ENCODE measurements at regions not wholly inside any gene's neighbourhood (a gene's known extent, or its start where the extent isn't known, plus 50 kb on each side); places are given as distances from the start of the nearest gene placed in this dataset.
A peak's percentile ranks its signal among the peaks of the same experiment; 100 is the strongest.
"Not testable (repeated sequence)": the region's sequence is repeated elsewhere in the genome, so short reads cannot be mapped to it uniquely, and the experiment has no call there.

GRCh38 chr6:81256223-81256622 lies 496.3 kb downstream of the TENT5A start:
- H3K4me1 ChIP-seq (ENCODE audit: control insufficient read depth, insufficient read depth, low read length); H3K9ac ChIP-seq (ENCODE audit: low read length in 2 of 2); H3K27ac ChIP-seq (ENCODE audit: low read length); H3K36me3 ChIP-seq (ENCODE audit: control insufficient read depth in 2 of 2, insufficient read depth in 2 of 2, low read length in 2 of 2); H3K27me3 ChIP-seq (ENCODE audit: control insufficient read depth in 1 of 2, insufficient read depth in 2 of 2, low read length in 2 of 2); H3K9me3 ChIP-seq (ENCODE audit: control insufficient read depth in 2 of 2, low read length in 2 of 2); H3K4me3 ChIP-seq (ENCODE audit: low read length in 2 of 2): not testable (repeated sequence)

GRCh38 chr6:81253821-81254220 lies 498.7 kb downstream of the TENT5A start:
- Histone ChIP-seq H3K4me3 (ENCODE audit: low read length in 2 of 2) (no peak overlapping the region), H3K9ac (ENCODE audit: low read length in 2 of 2) (no peak overlapping the region), H3K4me1 (ENCODE audit: control insufficient read depth, insufficient read depth, low read length) (no peaks in the 10 kb centered on the region), H3K27me3 (ENCODE audit: control insufficient read depth in 1 of 2, insufficient read depth in 2 of 2, low read length in 2 of 2) (no peaks in the 10 kb centered on the region), H3K9me3 (ENCODE audit: control insufficient read depth in 2 of 2, low read length in 2 of 2) (no peaks in the 10 kb centered on the region), H3K36me3 (ENCODE audit: control insufficient read depth in 2 of 2, insufficient read depth in 2 of 2, low read length in 2 of 2) (no peaks in the 10 kb centered on the region), H3K27ac (ENCODE audit: low read length) (no peak overlapping the region)

GRCh38 chr6:81252231-81252630 lies 500.2 kb downstream of the TENT5A start:
- no peaks in the 10 kb centered on the region for H3K27me3 ChIP-seq (ENCODE audit: control insufficient read depth in 1 of 2, insufficient read depth in 2 of 2, low read length in 2 of 2)
- H3K4me1 ChIP-seq (ENCODE audit: control insufficient read depth, insufficient read depth, low read length) = no peaks in the 10 kb centered on the region
- no peaks in the 10 kb centered on the region for H3K9me3 ChIP-seq (ENCODE audit: control insufficient read depth in 2 of 2, low read length in 2 of 2)
- H3K9ac ChIP-seq (ENCODE audit: low read length in 2 of 2) = no peak overlapping the region
- no peak overlapping the region for H3K4me3 ChIP-seq (ENCODE audit: low read length in 2 of 2)
- H3K27ac ChIP-seq (ENCODE audit: low read length) = no peak overlapping the region
- no peaks in the 10 kb centered on the region for H3K36me3 ChIP-seq (ENCODE audit: control insufficient read depth in 2 of 2, insufficient read depth in 2 of 2, low read length in 2 of 2)

- no peaks in the 10 kb centered on the region for H3K27me3 ChIP-seq (ENCODE audit: control insufficient read depth in 1 of 2, insufficient read depth in 2 of 2, low read length in 2 of 2)
- H3K9me3 ChIP-seq (ENCODE audit: control insufficient read depth in 2 of 2, low read length in 2 of 2) = no peaks in the 10 kb centered on the region
- H3K27ac ChIP-seq (ENCODE audit: low read length) = no peak overlapping the region
- H3K4me1 ChIP-seq (ENCODE audit: control insufficient read depth, insufficient read depth, low read length) = no peaks in the 10 kb centered on the region
- H3K4me3 ChIP-seq (ENCODE audit: low read length in 2 of 2) = no peak overlapping the region
- H3K36me3 ChIP-seq (ENCODE audit: control insufficient read depth in 2 of 2, insufficient read depth in 2 of 2, low read length in 2 of 2) = no peaks in the 10 kb centered on the region
- no peak overlapping the region for H3K9ac ChIP-seq (ENCODE audit: low read length in 2 of 2)
Measured at GRCh38 chr6:81246200-81246599, 506.3 kb downstream of the TENT5A start.

- no peak overlapping the region for H3K4me3 ChIP-seq (ENCODE audit: low read length in 2 of 2)
- no peak overlapping the region for H3K27ac ChIP-seq (ENCODE audit: low read length)
- H3K4me1 ChIP-seq (ENCODE audit: control insufficient read depth, insufficient read depth, low read length) = no peaks in the 10 kb centered on the region
- no peak overlapping the region for H3K9ac ChIP-seq (ENCODE audit: low read length in 2 of 2)
- no peaks in the 10 kb centered on the region for H3K27me3 ChIP-seq (ENCODE audit: control insufficient read depth in 1 of 2, insufficient read depth in 2 of 2, low read length in 2 of 2)
- H3K9me3 ChIP-seq (ENCODE audit: control insufficient read depth in 2 of 2, low read length in 2 of 2) = no peaks in the 10 kb centered on the region
- no peaks in the 10 kb centered on the region for H3K36me3 ChIP-seq (ENCODE audit: control insufficient read depth in 2 of 2, insufficient read depth in 2 of 2, low read length in 2 of 2)
Measured at GRCh38 chr6:81242624-81243023, 509.9 kb downstream of the TENT5A start.

GRCh38 chr6:81241126-81242041 lies 511.1 kb downstream of the TENT5A start:
- no peaks in the 10 kb centered on the region for H3K9me3 ChIP-seq (ENCODE audit: control insufficient read depth in 2 of 2, low read length in 2 of 2)
- no peaks in the 10 kb centered on the region for H3K36me3 ChIP-seq (ENCODE audit: control insufficient read depth in 2 of 2, insufficient read depth in 2 of 2, low read length in 2 of 2)
- H3K9ac ChIP-seq (ENCODE audit: low read length in 2 of 2) = no peak overlapping the region
- no peak overlapping the region for H3K27ac ChIP-seq (ENCODE audit: low read length)
- H3K4me3 ChIP-seq (ENCODE audit: low read length in 2 of 2) = no peak overlapping the region
- H3K27me3 ChIP-seq (ENCODE audit: control insufficient read depth in 1 of 2, insufficient read depth in 2 of 2, low read length in 2 of 2) = no peaks in the 10 kb centered on the region
- H3K4me1 ChIP-seq (ENCODE audit: control insufficient read depth, insufficient read depth, low read length) = no peaks in the 10 kb centered on the region

GRCh38 chr6:81238390-81238789 lies 514.1 kb downstream of the TENT5A start:
- Histone ChIP-seq H3K27ac (ENCODE audit: low read length) (no peak overlapping the region), H3K9ac (ENCODE audit: low read length in 2 of 2) (no peak overlapping the region), H3K4me1 (ENCODE audit: control insufficient read depth, insufficient read depth, low read length) (no peaks in the 10 kb centered on the region), H3K9me3 (ENCODE audit: control insufficient read depth in 2 of 2, low read length in 2 of 2) (no peaks in the 10 kb centered on the region), H3K4me3 (ENCODE audit: low read length in 2 of 2) (no peak overlapping the region), H3K27me3 (ENCODE audit: control insufficient read depth in 1 of 2, insufficient read depth in 2 of 2, low read length in 2 of 2) (no peaks in the 10 kb centered on the region), H3K36me3 (ENCODE audit: control insufficient read depth in 2 of 2, insufficient read depth in 2 of 2, low read length in 2 of 2) (no peaks in the 10 kb centered on the region)

- no peaks in the 10 kb centered on the region for H3K27me3 ChIP-seq (ENCODE audit: control insufficient read depth in 1 of 2, insufficient read depth in 2 of 2, low read length in 2 of 2)
- no peaks in the 10 kb centered on the region for H3K9me3 ChIP-seq (ENCODE audit: control insufficient read depth in 2 of 2, low read length in 2 of 2)
- no peak overlapping the region for H3K9ac ChIP-seq (ENCODE audit: low read length in 2 of 2)
- no peak overlapping the region for H3K27ac ChIP-seq (ENCODE audit: low read length)
- H3K4me1 ChIP-seq (ENCODE audit: control insufficient read depth, insufficient read depth, low read length) = no peaks in the 10 kb centered on the region
- no peaks in the 10 kb centered on the region for H3K36me3 ChIP-seq (ENCODE audit: control insufficient read depth in 2 of 2, insufficient read depth in 2 of 2, low read length in 2 of 2)
- H3K4me3 ChIP-seq (ENCODE audit: low read length in 2 of 2) = no peak overlapping the region
Measured at GRCh38 chr6:81237226-81237625, 515.3 kb downstream of the TENT5A start.

GRCh38 chr6:81235512-81235911 lies 517.0 kb downstream of the TENT5A start:
- H3K36me3 ChIP-seq (ENCODE audit: control insufficient read depth in 2 of 2, insufficient read depth in 2 of 2, low read length in 2 of 2) = no peaks in the 10 kb centered on the region
- H3K4me1 ChIP-seq (ENCODE audit: control insufficient read depth, insufficient read depth, low read length) = no peaks in the 10 kb centered on the region
- no peaks in the 10 kb centered on the region for H3K9me3 ChIP-seq (ENCODE audit: control insufficient read depth in 2 of 2, low read length in 2 of 2)
- no peak overlapping the region for H3K9ac ChIP-seq (ENCODE audit: low read length in 2 of 2)
- H3K27me3 ChIP-seq (ENCODE audit: control insufficient read depth in 1 of 2, insufficient read depth in 2 of 2, low read length in 2 of 2) = no peaks in the 10 kb centered on the region
- no peak overlapping the region for H3K27ac ChIP-seq (ENCODE audit: low read length)
- H3K4me3 ChIP-seq (ENCODE audit: low read length in 2 of 2) = no peak overlapping the region

- no peaks in the 10 kb centered on the region for H3K27me3 ChIP-seq (ENCODE audit: control insufficient read depth in 1 of 2, insufficient read depth in 2 of 2, low read length in 2 of 2)
- H3K4me3 ChIP-seq (ENCODE audit: low read length in 2 of 2) = no peak overlapping the region
- no peaks in the 10 kb centered on the region for H3K36me3 ChIP-seq (ENCODE audit: control insufficient read depth in 2 of 2, insufficient read depth in 2 of 2, low read length in 2 of 2)
- no peak overlapping the region for H3K9ac ChIP-seq (ENCODE audit: low read length in 2 of 2)
- H3K4me1 ChIP-seq (ENCODE audit: control insufficient read depth, insufficient read depth, low read length) = no peaks in the 10 kb centered on the region
- no peak overlapping the region for H3K27ac ChIP-seq (ENCODE audit: low read length)
- no peaks in the 10 kb centered on the region for H3K9me3 ChIP-seq (ENCODE audit: control insufficient read depth in 2 of 2, low read length in 2 of 2)
Measured at GRCh38 chr6:81233990-81234389, 518.5 kb downstream of the TENT5A start.

- H3K4me3 ChIP-seq (ENCODE audit: low read length in 2 of 2) = peak overlapping the region in 1 of 2 donors; percentile 41
- H3K36me3 ChIP-seq (ENCODE audit: control insufficient read depth in 2 of 2, insufficient read depth in 2 of 2, low read length in 2 of 2) = no peaks in the 10 kb centered on the region
- H3K27ac ChIP-seq (ENCODE audit: low read length) = no peak overlapping the region
- H3K27me3 ChIP-seq (ENCODE audit: control insufficient read depth in 1 of 2, insufficient read depth in 2 of 2, low read length in 2 of 2) = no peaks in the 10 kb centered on the region
- no peak overlapping the region for H3K9ac ChIP-seq (ENCODE audit: low read length in 2 of 2)
- no peaks in the 10 kb centered on the region for H3K9me3 ChIP-seq (ENCODE audit: control insufficient read depth in 2 of 2, low read length in 2 of 2)
- no peaks in the 10 kb centered on the region for H3K4me1 ChIP-seq (ENCODE audit: control insufficient read depth, insufficient read depth, low read length)
Measured at GRCh38 chr6:81228912-81229555, 523.4 kb downstream of the TENT5A start.
